ENCODE measurements at regions not wholly inside any gene's neighbourhood (a gene's known extent, or its start where the extent isn't known, plus 50 kb on each side); places are given as distances from the start of the nearest gene placed in this dataset.

GRCh38 chr18:6639305-6639704 lies 90.2 kb upstream of the ARHGAP28 start:
- TF ChIP-seq, protein P1, sequence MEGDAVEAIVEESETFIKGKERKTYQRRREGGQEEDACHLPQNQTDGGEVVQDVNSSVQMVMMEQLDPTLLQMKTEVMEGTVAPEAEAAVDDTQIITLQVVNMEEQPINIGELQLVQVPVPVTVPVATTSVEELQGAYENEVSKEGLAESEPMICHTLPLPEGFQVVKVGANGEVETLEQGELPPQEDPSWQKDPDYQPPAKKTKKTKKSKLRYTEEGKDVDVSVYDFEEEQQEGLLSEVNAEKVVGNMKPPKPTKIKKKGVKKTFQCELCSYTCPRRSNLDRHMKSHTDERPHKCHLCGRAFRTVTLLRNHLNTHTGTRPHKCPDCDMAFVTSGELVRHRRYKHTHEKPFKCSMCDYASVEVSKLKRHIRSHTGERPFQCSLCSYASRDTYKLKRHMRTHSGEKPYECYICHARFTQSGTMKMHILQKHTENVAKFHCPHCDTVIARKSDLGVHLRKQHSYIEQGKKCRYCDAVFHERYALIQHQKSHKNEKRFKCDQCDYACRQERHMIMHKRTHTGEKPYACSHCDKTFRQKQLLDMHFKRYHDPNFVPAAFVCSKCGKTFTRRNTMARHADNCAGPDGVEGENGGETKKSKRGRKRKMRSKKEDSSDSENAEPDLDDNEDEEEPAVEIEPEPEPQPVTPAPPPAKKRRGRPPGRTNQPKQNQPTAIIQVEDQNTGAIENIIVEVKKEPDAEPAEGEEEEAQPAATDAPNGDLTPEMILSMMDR (IDR thresholded peaks at IDR 0.05) = no peak
- no peak overlapping the region for H3K27ac ChIP-seq
- H3K36me3 ChIP-seq = no peaks in the 10 kb centered on the region
- no peaks in the 10 kb centered on the region for H3K4me1 ChIP-seq
- H3K27me3 ChIP-seq = no peaks in the 10 kb centered on the region
- DNase-seq = no peak
- intact Hi-C loops (cut with DNase I) = no loop called here
- ATAC-seq = no peak
- H3K4me3 ChIP-seq = no peak overlapping the region
- H3K9me3 ChIP-seq = no peaks in the 10 kb centered on the region

- H3K9me3 ChIP-seq = no peaks in the 10 kb centered on the region
- H3K36me3 ChIP-seq = no peaks in the 10 kb centered on the region
- H3K4me3 ChIP-seq = no peak overlapping the region
- intact Hi-C loops (cut with DNase I) = no loop called here
- no peaks in the 10 kb centered on the region for H3K4me1 ChIP-seq
- DNase-seq (no peak), ATAC-seq (no peak)
- H3K27me3 ChIP-seq = no peaks in the 10 kb centered on the region
- TF ChIP-seq, protein P1 (IDR thresholded peaks at IDR 0.05) = no peak
- no peak overlapping the region for H3K27ac ChIP-seq
These were observed 84.5 kb upstream of the ARHGAP28 start for GRCh38 chr18:6644836-6645627.

DNA sequence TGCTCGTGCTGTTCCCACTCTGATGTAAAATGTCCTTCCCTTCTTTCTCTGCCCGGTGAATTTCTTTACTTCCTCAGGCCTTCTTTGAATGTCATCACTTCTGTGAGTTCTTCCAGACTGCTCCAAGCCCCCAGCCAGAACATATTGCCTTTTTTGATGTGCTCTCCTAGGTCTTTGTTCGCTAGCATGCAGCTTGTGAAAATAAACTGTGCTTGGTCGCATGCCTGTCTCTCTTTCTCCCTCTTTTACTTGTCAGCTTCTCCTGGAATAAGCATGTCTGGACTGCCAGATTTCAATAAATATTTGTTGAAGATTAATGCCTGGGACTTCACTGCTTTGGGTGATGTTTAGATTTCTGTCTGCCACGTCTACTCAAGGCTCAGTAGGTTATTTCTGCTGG lies 82.7 kb upstream of the ARHGAP28 start:
- Histone ChIP-seq H3K4me3 (no peak overlapping the region), H3K36me3 (no peaks in the 10 kb centered on the region), H3K4me1 (no peaks in the 10 kb centered on the region), H3K9me3 (no peaks in the 10 kb centered on the region), H3K27me3 (no peaks in the 10 kb centered on the region), H3K27ac (no peak overlapping the region)
- TF ChIP-seq, protein P1 (IDR thresholded peaks at IDR 0.05) = no peak
- ATAC-seq (no peak), DNase-seq (no peak)
- intact Hi-C loops (cut with DNase I) = no loop called here

DNA sequence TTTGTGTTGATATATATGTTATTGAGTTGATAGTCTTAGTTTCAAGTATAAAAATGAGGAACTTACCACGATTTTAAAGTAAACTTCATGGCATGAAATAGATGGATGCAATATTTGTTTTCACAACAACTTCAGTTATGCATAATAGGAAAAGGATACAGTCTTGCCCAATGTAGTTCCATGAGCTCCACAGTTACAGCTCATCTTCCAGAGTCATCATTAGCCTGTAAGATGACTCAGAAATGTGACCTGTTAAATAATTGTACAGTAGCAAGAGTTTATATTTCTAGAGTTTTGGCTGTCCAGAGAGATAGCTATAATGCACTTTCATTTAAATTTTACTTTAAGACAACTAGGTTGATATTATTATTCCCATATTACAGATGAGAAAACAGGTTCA lies 80.9 kb upstream of the ARHGAP28 start:
- TF ChIP-seq, protein P1 (IDR thresholded peaks at IDR 0.05) = no peak
- ATAC-seq (no peak), DNase-seq (no peak)
- Histone ChIP-seq H3K4me3 (no peak overlapping the region), H3K27ac (no peak overlapping the region), H3K36me3 (no peaks in the 10 kb centered on the region), H3K4me1 (no peaks in the 10 kb centered on the region), H3K9me3 (no peaks in the 10 kb centered on the region), H3K27me3 (no peaks in the 10 kb centered on the region)
- intact Hi-C loops (cut with DNase I) = no loop called here

- no peaks in the 10 kb centered on the region for H3K9me3 ChIP-seq
- no peak overlapping the region for H3K27ac ChIP-seq
- H3K4me1 ChIP-seq = no peaks in the 10 kb centered on the region
- TF ChIP-seq, protein P1 (IDR thresholded peaks at IDR 0.05) = no peak
- no peak overlapping the region for H3K4me3 ChIP-seq
- ATAC-seq (no peak), DNase-seq (no peak)
- no peaks in the 10 kb centered on the region for H3K27me3 ChIP-seq
- intact Hi-C loops (cut with DNase I) = no loop called here
- no peaks in the 10 kb centered on the region for H3K36me3 ChIP-seq
These were observed 79.9 kb upstream of the ARHGAP28 start for GRCh38 chr18:6649421-6650126.
